Retina (tissue), 1 donor: ENCODE measurements at regions not wholly inside any gene's neighbourhood (a gene's known extent, or its start where the extent isn't known, plus 50 kb on each side); places are given as distances from the start of the nearest gene placed in this dataset.
"Not testable (repeated sequence)": the region's sequence is repeated elsewhere in the genome, so short reads cannot be mapped to it uniquely, and the experiment has no call there.

Experiments
- DNase-seq: peaks from one replicate; pipeline ENCODE4 v3.0.0-alpha.2; 2016

DNA sequence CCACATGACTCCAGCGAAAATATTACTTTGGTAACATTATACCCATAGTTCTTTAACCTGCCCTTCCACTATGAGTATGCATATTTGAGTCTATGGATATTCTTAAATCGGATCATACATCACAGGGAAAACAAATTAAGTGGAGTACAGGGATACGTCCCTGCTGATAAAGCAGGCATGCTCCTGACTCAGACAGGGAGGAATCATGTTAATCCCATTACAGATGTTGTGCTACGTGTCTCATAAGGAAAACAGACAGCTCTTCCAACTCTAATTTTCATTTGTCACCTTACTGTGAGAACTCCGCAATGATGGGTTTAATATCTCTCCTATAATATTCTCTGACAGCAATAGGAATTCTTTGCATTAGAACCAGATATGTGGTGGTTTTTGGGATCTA lies 469.5 kb upstream of the POM121L12 start:
- no peak for DNase-seq

DNA sequence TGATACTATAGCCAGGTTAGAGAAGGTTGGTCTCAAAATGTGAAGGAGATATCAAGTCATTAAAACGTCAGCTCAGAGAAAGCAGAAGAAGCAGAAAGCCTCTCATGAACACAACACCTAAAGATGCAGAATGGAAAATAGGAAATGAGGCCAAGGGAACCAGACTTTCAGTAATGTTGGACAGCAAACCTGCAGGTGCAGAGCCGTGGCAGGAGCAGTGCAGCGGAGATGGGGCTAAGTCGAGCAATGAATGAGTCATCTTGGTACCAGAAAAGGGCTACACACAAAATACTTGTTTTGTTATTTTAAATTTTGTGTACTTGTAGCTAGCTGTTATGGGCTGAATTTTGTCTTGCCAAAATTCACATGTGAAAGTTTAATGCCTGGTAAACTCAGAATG lies 479.6 kb upstream of the POM121L12 start:
- DNase-seq = no peak

DNA sequence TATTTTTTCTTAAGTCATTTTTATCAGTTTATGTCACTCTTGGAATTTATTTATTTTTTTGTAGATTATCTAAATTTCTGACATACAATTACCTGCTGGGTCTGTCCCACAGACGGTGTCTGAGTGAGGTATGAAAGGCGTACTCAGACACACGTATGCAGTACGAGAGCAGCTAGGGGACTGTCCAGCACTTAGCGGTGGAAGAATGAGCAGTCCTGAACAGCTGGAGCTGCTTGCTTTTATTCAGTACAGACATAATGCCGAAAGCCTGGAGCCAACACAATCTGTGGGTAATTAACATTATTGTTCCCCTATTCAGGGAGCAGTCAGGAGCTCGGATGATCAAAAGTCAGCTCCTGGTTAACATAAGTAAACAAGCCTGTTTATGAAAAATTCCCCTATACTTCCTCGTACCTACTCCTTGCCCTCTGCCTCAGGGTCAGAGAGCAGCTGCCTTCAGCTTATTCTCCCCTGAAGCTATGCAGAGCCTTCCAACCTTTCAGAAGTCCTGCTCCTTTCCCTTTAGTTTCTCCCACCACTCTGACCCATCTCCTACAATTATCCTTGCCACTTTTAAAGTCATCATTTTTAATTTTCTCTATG lies 488.0 kb upstream of the POM121L12 start:
- no peak for DNase-seq

DNA sequence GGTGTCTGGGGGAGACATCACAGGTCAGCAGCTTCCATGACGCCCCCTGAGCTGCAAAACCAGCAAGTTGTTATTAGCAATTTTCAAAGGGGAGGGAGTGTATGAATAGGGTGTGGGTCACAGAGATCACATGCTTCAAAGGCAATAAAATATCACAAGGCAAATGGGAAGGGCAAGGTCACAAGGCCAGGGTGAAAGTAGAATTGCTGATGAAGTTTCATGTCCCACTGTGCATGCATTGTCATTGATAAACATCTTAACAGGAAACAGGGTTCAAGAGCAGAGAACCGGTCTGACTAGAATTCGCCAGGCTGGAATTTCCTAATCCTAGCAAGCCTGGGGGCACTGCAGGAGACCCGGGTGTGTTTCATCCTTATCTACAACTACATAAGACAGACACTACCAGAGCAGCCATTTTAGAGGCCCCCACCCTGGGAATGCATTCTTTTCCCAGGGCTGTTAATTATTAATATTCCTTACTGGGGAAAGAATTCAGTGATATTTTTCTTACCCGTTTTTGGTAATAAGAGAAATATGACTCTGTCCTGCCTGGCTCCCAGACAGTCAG lies 494.2 kb upstream of the POM121L12 start:
- DNase-seq = not testable (repeated sequence)

DNA sequence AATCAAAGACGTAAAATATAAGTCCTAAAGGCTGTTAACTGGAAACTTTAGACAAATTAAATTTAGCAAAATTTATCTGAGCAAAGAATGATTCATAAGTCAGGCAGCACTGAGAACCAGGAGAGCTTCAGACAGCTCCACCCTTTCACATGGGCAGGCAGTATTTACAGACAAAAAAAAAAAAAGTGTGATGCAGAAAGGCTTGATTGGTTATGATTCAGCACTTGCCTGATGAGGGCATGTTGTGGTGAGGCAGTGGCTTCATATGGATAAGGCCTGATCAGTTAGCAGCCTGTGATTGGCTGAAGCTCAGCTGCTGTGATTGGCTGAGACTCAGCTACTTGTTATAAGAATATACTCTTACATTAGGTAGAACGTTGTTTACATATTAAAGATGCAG lies 495.4 kb upstream of the POM121L12 start:
- no peak for DNase-seq

DNA sequence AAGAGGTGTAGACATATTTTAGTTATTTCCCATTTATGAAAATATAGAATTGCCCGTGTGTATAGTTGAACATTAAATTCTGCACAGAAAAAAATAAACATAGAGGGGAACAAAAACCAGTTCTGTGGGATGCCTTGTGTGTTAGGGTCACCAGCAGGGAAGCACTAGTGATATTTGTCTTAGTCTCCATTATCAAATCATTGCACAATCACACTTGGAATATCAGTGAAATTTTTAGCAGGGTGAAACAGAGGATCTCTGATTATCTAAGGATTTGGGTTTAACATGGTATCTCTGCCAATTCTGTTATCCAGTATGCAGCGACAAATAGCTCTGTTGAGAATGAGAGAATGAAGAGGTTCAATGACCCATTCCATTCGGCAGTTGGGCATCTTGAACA lies 496.0 kb upstream of the POM121L12 start:
- DNase-seq = no peak

DNA sequence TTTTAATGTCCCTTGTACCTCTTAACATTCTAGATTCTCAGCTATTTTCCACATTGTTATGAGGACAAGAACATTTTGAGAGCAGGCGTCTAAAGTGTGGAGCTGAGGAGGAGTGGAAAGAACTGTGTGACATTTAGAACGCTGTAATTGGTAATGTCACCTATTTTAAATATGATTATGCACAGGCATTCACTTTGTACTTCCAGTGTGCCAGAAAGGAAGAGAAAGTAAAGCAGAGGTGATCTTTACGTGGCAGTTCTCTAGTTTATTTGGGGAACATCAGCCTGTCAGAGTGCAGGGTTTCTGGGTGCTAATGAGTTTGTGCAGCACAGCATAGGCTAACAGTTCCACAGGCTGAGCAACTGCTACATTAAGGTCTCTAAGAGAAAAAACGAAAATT lies 498.4 kb upstream of the POM121L12 start:
- no peak for DNase-seq

DNA sequence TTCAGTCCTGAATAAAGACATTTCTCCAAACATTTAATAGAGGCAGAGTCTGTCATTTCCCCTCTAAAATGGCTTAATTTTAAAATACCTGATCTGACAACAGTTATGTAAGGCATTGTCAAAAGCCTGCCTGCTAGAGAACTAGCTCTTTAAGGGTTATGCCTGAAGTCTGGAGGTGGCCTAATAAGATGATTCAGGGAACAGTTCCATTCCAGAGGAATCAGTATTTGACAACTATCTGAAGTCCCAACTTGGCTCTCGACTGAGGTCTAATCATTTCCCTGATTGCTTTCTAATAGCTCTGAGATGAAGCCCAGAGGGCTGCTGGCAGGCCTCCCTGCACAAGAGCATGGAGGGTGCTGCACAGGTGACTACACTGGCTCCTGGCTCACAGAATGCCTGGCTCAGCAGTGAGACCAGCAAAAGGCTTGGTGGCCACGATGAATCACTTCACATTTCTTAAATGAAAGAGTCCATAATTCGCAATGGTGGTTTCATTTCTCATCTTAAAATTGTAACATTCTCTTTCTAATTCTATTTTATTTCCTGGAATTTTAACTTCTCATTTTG lies 509.6 kb upstream of the POM121L12 start:
- DNase-seq = no peak

DNA sequence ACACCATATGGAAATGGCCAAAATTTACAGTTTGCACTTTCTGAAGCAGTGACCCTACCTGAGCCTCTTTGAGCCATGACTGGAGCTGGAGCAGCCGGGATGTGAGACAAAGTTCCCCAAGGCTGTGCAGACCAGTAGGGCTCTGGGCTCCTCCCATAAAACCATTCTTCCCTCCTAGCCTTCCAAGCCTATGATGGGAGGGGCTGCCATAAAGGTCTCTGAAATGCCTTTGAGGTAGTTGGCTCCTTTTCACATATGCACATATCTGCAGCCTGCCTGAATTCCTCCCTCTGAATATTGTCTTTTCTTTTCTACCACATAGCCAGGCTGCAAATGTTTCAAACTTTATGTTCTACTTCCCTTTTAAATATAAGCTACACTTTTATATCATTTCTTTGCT lies 516.6 kb upstream of the POM121L12 start:
- DNase-seq = no peak

DNA sequence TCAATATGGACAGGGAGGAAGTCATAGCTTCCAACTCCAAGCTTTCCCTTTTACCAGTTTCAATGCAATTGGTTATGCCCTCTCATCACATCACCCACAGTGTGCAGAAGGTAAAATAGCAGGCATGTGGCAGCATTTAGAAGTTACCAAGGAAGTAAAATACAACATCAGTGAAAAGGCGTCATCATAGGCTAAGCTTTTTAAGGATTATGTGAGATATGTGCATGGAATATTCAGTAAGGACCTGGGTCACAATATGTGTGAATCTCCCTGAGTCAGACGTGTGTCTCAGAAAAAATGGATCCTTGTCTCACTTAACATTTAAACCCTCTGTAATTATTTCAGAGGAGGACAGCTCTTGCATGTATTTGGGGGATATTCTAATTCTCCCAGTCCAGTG lies 522.8 kb upstream of the POM121L12 start:
- DNase-seq = no peak

DNA sequence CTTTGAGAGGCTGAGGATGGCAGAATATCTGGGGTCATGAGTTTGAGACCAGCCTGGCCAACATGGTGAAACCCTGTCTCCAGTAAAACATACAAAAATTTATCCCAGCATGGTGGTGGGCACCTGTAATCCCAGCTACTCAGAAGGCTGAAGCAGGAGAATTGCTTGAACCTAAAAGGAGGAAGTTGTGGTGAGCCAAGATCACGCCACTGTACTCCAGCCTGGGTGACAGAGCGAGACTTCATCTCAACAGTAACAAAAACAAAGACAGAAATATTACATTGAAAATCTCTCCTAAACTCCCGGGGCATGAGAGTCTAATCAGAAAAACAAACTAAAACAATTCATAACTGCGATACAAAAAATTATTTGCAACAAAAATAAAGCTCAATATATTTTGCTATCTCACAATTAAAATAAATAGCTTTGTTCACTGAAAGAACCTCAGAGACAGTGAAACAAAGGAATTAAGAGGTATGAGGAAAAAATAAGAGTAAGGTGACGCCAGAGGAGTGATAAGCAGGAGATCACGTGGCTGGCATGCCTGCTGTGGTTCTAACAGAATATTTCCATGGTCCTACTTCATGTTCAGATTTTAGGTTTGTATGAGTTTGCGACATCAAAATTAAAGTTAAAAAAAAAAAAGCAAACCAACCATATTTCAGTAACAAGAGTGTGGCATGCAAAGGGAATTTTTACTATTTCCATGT lies 527.7 kb upstream of the POM121L12 start:
- no peak for DNase-seq

DNA sequence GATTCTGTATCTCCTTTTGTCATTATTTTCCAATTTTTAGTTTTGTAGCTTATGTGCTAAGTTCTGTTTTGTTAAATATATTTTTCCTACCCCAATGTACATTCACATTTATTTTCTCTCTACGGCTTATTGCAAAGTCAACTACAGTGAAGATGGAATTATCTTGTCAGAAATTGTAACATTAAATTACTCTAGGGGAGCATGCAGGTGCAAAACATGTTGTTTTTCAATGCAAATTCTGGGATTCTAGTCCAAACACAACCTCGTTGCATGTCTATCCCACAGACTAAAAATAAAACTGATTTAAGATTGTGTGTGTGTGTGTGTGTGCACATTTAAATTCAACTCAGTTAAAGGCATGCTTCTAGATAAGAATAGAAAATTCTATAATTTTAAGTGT lies 529.1 kb upstream of the POM121L12 start:
- no peak for DNase-seq

DNA sequence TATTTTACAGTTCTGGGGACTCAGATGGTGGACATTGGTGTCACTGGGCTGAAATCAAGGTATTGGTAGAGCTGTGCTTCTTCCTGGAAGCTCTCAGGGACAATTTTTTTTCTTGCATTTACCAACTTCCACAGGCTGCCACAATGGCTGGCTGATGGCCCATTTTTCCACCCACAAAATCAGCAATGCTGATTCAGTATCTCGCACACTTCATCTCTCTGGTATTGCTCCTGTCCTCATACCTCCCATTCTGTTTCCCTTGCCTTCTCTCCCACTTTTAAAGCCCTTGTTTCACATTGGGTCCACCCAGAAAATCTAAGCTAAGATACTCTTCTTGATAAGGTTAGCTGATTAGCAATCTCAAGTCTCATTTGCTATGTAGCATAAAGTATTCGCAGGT lies 530.9 kb upstream of the POM121L12 start:
- no peak for DNase-seq

DNA sequence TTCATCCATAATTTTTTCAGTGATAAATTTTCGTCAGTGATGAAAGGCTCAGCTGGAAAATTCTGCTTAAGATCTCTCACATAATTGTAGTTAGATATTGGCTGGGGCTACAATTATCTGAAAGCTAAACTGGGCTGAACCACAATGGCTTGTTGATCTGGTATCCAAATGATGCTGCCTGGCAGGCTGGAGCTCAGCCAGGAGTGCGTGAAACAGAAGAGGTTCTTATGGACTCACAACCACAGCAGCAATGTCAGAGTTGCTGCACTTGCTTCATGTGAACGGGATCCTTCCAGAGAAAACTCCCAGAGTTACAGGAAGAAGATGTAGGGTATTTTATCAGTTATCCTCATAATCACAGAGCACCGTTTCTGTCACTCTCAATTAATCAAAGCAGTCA lies 533.2 kb upstream of the POM121L12 start:
- no peak for DNase-seq

DNA sequence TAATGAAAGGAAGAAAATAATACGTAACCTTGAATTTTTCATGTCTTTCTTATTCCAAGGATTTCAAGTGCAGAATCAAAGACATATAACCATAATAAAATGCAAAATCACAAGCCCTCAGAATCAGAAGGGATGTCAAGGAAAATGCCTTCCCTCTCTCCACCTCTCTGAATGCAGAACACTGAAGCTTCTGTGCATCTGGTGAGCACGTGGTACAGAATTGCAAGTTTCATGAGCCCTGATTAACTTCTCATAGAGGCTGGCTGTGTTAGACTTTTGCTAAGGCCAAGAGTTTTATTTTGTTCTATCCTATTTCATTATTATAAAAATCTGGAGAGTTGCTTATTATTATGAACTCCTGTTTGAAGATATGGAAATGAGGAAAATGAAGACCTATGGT lies 533.7 kb upstream of the POM121L12 start:
- no peak for DNase-seq

DNA sequence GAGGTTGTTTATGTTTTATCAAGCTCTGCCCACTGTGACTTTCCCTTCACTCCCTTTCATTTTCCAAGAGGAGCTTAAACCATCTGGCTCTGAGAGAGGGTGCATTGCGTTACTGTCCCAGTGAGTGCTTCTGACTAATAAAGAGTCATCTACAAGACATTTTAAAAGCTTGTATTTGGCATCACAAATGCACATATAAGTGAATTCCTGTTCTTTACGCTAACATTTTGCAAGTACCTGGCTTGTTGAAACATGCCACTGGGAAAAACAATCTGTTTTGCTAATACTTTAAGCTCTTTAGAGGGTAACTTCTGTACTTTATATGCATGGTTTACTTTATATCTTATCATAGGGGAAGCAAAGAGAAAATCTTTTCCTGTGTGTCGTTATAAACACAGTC lies 534.6 kb upstream of the POM121L12 start:
- peak; percentile 9 for DNase-seq

DNA sequence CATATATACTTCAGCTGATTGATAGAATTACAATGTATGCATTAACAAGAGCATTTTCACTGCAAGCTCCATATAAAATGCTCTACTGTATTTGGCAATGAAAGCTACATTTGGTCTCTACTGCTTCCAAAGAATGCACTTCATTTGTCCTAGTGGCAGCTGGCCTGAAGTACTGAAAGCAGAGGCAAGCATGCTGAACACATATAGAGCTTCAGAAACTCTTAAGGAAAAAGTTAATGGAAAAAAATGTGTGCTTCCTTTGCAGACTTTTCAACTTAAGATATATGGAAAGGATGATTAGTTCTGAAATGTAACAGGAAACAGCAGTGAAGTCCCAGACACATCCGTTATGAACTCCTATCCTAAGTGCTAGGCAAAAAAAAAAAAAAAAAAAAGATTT lies 537.1 kb upstream of the POM121L12 start:
- DNase-seq = no peak

DNA sequence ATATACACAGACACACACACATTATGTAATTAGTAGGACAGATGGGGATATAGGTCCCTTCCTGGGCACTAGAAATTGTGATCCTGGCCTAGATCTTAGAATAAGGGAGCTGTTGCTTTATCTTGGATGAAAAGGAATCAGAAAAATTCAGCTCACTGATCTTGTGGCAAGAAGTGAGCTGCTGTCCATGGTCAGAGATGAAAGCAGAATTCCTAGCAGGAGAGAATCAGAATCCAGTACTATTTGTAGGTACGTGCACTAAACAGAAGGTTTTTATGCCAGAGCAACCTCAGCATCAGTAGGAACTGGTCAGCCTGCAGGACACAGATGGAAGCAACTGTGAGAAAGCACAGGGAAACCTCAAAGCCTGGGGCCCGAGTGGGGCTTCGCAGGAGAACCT lies 549.2 kb upstream of the POM121L12 start:
- DNase-seq = no peak

DNA sequence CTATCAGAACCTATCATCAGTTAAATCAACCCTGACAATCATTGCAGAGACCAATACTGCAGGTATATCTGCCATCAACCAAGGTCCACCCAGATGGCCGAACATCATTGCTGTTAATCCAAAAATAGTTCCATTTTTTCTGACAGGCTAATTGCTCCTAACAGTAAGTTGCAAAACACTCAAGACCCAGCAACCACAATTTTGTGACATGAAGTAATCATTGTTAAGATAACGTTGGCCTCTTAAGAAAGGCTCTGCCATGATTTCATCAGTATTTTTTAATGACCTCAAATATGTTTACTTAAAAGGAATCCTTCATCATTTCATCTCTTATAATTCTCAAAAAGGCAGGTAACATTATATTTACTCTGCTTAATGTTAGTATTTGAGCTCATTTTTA lies 553.4 kb upstream of the POM121L12 start:
- DNase-seq = no peak

DNA sequence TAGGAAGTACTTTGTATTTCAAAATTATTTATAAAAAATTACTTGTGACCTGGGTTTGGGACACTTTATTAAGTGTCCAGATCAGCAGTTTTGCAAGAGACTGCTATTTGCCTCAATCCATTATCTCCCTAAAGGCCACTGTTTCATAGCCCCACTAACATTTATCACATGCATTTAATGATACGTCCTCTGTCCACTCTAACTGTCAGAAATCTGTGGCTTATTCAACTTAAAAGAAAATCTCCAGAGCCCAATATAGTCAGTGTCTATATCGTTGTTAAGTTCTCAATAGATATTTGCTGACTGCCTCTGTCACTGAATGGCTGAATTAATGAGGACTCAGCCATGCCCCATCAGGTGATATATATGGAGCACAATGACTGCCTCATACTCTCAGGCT lies 553.9 kb upstream of the POM121L12 start:
- DNase-seq = no peak

DNA sequence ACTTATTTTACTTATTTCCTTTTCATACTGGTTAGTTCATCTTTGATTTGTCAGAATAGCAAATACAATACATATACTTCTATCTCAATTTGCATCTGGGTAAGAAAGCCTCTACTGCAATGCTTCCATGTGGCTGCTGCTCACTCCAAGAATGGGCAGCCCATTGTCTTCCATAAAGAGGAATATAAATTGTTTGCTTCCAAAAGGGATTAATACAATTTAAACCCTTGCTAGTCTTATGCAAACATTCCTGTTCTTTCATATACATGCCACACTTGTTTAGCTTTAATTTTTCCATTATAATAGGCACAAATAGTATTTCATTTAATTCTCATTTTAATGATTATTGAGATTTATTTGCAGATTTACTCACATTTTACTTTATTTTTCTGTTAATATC lies 555.4 kb upstream of the POM121L12 start:
- DNase-seq = no peak

DNA sequence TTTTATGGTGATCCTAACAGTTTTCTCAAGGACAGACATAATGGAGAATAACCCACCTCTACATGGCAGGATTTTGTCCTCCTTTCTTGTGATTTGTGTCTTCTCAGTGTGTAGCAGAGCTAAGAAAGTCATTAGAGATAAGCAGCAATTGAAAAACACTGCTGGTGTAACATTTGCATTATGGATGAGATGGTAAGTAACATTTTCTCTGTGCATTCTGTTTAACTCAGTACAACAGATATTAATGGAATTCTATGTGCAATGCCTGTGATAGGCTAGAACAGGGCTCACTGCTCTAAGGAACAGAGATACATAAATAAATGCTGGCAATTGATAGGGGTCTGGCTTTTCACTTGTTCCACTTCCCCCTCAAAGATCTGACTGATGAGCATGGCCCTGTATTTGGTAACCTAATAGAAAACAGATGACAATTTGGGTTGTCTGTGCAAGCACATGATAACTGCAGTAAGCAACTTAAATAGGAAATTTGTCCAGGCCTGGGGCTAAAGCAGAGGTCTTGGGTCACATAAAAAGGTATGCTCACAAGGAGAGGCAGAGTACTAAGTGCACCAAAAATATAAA lies 560.3 kb upstream of the POM121L12 start:
- DNase-seq = no peak

DNA sequence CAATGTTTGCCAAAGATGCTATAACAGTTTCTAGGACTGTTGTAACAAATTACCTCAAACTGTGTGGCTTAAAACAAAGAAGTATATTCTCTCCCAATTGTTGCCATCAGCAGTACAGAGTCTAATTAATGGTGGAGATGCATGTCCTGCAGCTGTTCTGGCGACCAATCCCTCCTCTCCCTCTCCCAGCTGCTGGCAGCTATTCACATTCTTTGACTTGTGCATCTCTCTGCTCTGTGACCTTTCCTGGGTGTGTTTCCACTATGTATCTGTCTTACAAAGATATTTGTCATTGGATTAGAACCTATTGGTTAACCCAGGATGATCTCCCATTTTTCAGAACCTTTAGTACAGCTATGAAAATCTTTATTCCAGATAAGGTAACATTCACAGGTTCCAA lies 561.7 kb upstream of the POM121L12 start:
- DNase-seq = no peak

DNA sequence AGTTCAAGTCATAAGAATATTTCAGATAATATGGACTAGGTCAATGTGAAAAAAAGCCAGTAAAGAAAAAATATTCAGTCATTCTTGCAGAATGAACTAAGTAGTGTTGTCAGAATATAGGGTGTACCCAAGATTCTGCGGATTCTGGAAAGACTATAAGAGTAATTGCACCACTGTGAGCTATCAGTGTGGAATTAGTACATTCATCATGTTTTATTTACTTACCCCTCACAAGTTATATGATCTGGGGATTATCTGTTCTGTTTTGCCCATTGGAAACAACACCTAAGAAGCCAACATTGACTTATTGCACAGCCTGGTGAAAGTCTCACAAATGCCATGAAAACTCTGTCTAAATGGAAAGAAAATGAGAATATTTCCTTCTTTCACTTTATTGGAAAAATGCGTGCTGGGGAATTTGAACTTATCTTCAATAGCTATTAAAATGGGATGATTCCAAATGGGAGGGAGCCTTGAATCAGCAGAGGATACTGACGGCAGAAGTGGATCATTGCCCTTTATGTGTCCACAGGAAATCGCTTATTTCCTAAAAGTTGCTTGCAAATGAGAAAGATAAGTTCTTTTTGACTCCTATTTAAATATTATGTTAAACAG lies 563.3 kb upstream of the POM121L12 start:
- DNase-seq = no peak
